ENCODE measurements at regions not wholly inside any gene's neighbourhood (a gene's known extent, or its start where the extent isn't known, plus 50 kb on each side); places are given as distances from the start of the nearest gene placed in this dataset.

DNA sequence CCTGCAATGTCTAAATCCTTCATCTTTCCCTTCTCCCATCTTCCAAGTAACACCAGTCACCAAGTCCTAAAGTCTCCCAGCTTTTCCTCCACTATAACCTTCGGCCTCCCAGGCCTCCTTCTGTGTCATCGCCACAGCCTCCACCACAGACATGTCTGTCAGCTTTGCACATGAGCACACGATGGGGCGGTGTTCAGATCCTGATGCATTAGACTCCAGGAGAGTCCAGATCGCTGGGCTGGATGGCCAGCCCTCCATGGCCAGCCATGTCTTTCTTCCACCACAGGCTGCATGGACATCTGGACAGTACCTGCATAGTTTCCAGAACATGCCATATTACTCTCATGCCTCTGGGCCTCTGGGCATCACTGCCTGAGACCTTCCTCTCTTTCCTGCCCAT, 974.2 kb upstream of the ZNF722 start:
- POLR2A ChIA-PET, result no interaction called here
- TF ChIP-seq, protein P1, sequence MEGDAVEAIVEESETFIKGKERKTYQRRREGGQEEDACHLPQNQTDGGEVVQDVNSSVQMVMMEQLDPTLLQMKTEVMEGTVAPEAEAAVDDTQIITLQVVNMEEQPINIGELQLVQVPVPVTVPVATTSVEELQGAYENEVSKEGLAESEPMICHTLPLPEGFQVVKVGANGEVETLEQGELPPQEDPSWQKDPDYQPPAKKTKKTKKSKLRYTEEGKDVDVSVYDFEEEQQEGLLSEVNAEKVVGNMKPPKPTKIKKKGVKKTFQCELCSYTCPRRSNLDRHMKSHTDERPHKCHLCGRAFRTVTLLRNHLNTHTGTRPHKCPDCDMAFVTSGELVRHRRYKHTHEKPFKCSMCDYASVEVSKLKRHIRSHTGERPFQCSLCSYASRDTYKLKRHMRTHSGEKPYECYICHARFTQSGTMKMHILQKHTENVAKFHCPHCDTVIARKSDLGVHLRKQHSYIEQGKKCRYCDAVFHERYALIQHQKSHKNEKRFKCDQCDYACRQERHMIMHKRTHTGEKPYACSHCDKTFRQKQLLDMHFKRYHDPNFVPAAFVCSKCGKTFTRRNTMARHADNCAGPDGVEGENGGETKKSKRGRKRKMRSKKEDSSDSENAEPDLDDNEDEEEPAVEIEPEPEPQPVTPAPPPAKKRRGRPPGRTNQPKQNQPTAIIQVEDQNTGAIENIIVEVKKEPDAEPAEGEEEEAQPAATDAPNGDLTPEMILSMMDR (IDR thresholded peaks at IDR 0.05; ENCODE audit: low read depth, low read length), result no peak
- CTCF ChIA-PET, result no interaction called here

GRCh38 chr7:63025815-63026214, 972.8 kb upstream of the ZNF722 start:
- H3K9me3 ChIP-seq (ENCODE audit: control insufficient read depth, insufficient read depth, low read length), result peaks cover 48% of the 10 kb centered on the region
- no peak overlapping the region for H3K27ac ChIP-seq (ENCODE audit: low read depth, low read length)
- no peak for DNase-seq (ENCODE audit: low read depth, low spot score)
- CTCF ChIA-PET, result no interaction called here
- H3K4me3 ChIP-seq (ENCODE audit: low read depth, low read length), result no peak overlapping the region
- POLR2A ChIA-PET, result no interaction called here
- H3K27me3 ChIP-seq (ENCODE audit: control insufficient read depth, insufficient read depth, low read length), result no peaks in the 10 kb centered on the region
- TF ChIP-seq, protein P1 (IDR thresholded peaks at IDR 0.05; ENCODE audit: low read depth, low read length), result no peak

More for the DNA sequence above, 974.2 kb upstream of the ZNF722 start:
- no peak overlapping the region for H3K4me3 ChIP-seq (ENCODE audit: low read depth, low read length)
- H3K9me3 ChIP-seq (ENCODE audit: control insufficient read depth, insufficient read depth, low read length), result peaks cover 45% of the 10 kb centered on the region
- no peaks in the 10 kb centered on the region for H3K27me3 ChIP-seq (ENCODE audit: control insufficient read depth, insufficient read depth, low read length)
- no peak for DNase-seq (ENCODE audit: low read depth, low spot score)
- no peak overlapping the region for H3K27ac ChIP-seq (ENCODE audit: low read depth, low read length)

DNA sequence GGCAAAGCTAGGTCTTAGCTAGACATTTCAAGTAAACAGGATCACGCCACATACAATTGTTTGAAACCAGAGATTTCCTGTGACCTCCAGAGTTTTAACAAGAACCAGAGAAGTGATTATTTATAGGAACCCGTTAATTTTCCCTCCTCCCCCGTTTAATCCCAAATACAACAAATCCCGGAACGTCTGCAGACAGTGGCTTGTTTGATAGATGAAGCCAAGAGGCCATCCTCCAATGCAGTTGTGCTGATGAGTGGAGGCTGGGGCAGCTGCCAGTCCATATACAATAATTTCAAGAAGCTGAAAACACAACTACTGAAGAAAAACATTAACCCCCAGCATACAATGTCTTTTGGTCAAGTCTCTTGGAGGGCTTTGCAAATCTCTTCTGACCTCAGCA, 971.6 kb upstream of the ZNF722 start:
- no peak overlapping the region for H3K4me3 ChIP-seq (ENCODE audit: low read depth, low read length)
- no peak for DNase-seq (ENCODE audit: low read depth, low spot score)
- POLR2A ChIA-PET, result no interaction called here
- CTCF ChIA-PET, result no interaction called here
- no peaks in the 10 kb centered on the region for H3K27me3 ChIP-seq (ENCODE audit: control insufficient read depth, insufficient read depth, low read length)
- TF ChIP-seq, protein P1 (IDR thresholded peaks at IDR 0.05; ENCODE audit: low read depth, low read length), result no peak
- peaks cover 55% of the 10 kb centered on the region for H3K9me3 ChIP-seq (ENCODE audit: control insufficient read depth, insufficient read depth, low read length)
- H3K27ac ChIP-seq (ENCODE audit: low read depth, low read length), result no peak overlapping the region

GRCh38 chr7:63028376-63029206, 970.1 kb upstream of the ZNF722 start:
- ChIA-PET POLR2A (no interaction called here), CTCF (no interaction called here)
- no peak overlapping the region for H3K4me3 ChIP-seq (ENCODE audit: low read depth, low read length)
- DNase-seq (ENCODE audit: low read depth, low spot score), result no peak
- TF ChIP-seq, protein P1 (IDR thresholded peaks at IDR 0.05; ENCODE audit: low read depth, low read length), result no peak
- H3K9me3 ChIP-seq (ENCODE audit: control insufficient read depth, insufficient read depth, low read length), result peaks cover 54% of the 10 kb centered on the region
- no peaks in the 10 kb centered on the region for H3K27me3 ChIP-seq (ENCODE audit: control insufficient read depth, insufficient read depth, low read length)
- no peak overlapping the region for H3K27ac ChIP-seq (ENCODE audit: low read depth, low read length)

DNA sequence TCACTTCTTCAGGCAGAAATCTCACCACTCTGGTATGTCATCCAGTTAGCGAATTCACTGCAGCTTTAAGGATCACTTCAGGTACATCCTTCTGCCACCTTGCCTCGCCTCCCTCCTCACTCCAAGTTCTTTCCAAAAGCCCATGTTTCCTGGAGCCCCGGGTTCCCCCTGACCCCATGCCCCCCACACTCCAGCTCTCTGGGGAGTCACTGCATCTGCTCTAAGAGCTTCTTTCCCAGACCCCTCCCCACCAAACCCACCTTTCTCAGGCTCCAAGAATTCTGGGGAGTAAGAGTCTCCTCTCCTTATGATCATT, 969.5 kb upstream of the ZNF722 start:
- POLR2A ChIA-PET, result no interaction called here
- H3K9me3 ChIP-seq (ENCODE audit: control insufficient read depth, insufficient read depth, low read length), result peaks cover 50% of the 10 kb centered on the region
- CTCF ChIA-PET, result no interaction called here
- H3K27me3 ChIP-seq (ENCODE audit: control insufficient read depth, insufficient read depth, low read length), result no peaks in the 10 kb centered on the region
- TF ChIP-seq, protein P1 (IDR thresholded peaks at IDR 0.05; ENCODE audit: low read depth, low read length), result no peak
- no peak overlapping the region for H3K27ac ChIP-seq (ENCODE audit: low read depth, low read length)
- DNase-seq (ENCODE audit: low read depth, low spot score), result no peak
- no peak overlapping the region for H3K4me3 ChIP-seq (ENCODE audit: low read depth, low read length)

Data from AG04450 (cell line).